Neural progenitor cell (in vitro differentiated cells): ENCODE measurements at regions not wholly inside any gene's neighbourhood (a gene's known extent, or its start where the extent isn't known, plus 50 kb on each side); places are given as distances from the start of the nearest gene placed in this dataset.

Experiments used
- DNase-seq: peaks from one replicate; pipeline ENCODE4 v3.0.0-alpha.2; 2016; ENCODE audit warnings: low spot score
- H2AFZ ChIP-seq: fragments of 200-600 bp; sonication (generic); replicated peaks from 2 replicates; pipeline ENCODE4 v1.6.1; 2016; ENCODE audit warnings: antibody characterized with exemption
- H3F3A ChIP-seq: fragments of 200-600 bp; sonication (generic); 2 replicates; pipeline ENCODE4 v1.6.1; 2016; ENCODE audit warnings: antibody characterized with exemption, low read depth
- H3K27ac ChIP-seq: fragments of 200-600 bp; sonication (generic); 2 replicates; pipeline ENCODE4 v1.5.1; 2016; ENCODE audit warnings: mild to moderate bottlenecking
- H3K27me3 ChIP-seq: fragments of 200-600 bp; sonication (generic); 2 replicates; pipeline ENCODE4 v1.6.1; 2016; ENCODE audit warnings: mild to moderate bottlenecking, moderate library complexity
- H3K36me3 ChIP-seq: fragments of 200-600 bp; sonication (generic); 2 replicates; pipeline ENCODE4 v1.5.1; 2016
- H3K4me1 ChIP-seq: fragments of 200-600 bp; sonication (generic); 2 replicates; pipeline ENCODE4 v1.6.1; 2016; ENCODE audit warnings: mixed run types
- H3K4me2 ChIP-seq: fragments of 200-600 bp; sonication (generic); 2 replicates; pipeline ENCODE4 v1.6.1; 2016
- H3K4me3 ChIP-seq: fragments of 200-600 bp; sonication (generic); 2 replicates; pipeline ENCODE4 v1.5.1; 2016
- H3K79me2 ChIP-seq: fragments of 200-600 bp; sonication (generic); 2 replicates; pipeline ENCODE4 v1.6.1; 2016; ENCODE audit warnings: low read depth
- H3K9ac ChIP-seq: fragments of 200-600 bp; sonication (generic); 2 replicates; pipeline ENCODE4 v1.6.1; 2016
- H3K9me3 ChIP-seq: fragments of 200-600 bp; sonication (generic); 2 replicates; pipeline ENCODE4 v1.5.1; 2016; ENCODE audit warnings: low read depth
- H4K20me1 ChIP-seq: fragments of 200-600 bp; sonication (generic); 2 replicates; pipeline ENCODE4 v1.6.1; 2016; ENCODE audit warnings: low read depth
- H3K27ac Mint-ChIP-seq: 3 replicates; pipeline ENCODE4 v1.8.0; 2021; ENCODE audit warnings: mixed read lengths
- H3K27me3 Mint-ChIP-seq: 2 replicates; pipeline ENCODE4 v1.8.0; 2022; ENCODE audit warnings: low read depth, mild to moderate bottlenecking, inconsistent platforms, moderate library complexity, mixed read lengths; ENCODE audit not compliant: insufficient read depth
- H3K36me3 Mint-ChIP-seq: 3 replicates; pipeline ENCODE4 v1.8.0; 2021; ENCODE audit warnings: mixed read lengths
- H3K4me1 Mint-ChIP-seq: 3 replicates; pipeline ENCODE4 v1.8.0; 2021; ENCODE audit warnings: mixed read lengths
- H3K4me3 Mint-ChIP-seq: 3 replicates; pipeline ENCODE4 v1.8.0; 2021; ENCODE audit warnings: mild to moderate bottlenecking, moderate library complexity, mixed read lengths
- H3K9me3 Mint-ChIP-seq: 3 replicates; pipeline ENCODE4 v1.8.0; 2020; ENCODE audit warnings: mixed read lengths
- EZH2 ChIP-seq: fragments of 200-600 bp; sonication (generic); IDR thresholded peaks from 2 replicates; pipeline ENCODE4 v1.6.1; 2017; ENCODE audit warnings: antibody characterized with exemption, mild to moderate bottlenecking, moderate library complexity
- EZH2phosphoT487 ChIP-seq: fragments of 200-600 bp; sonication (generic); IDR thresholded peaks from 2 replicates; pipeline ENCODE4 v1.6.1; 2017; ENCODE audit warnings: antibody characterized with exemption
- TF ChIP-seq, protein P1 (sequence below): fragments of 200-600 bp; sonication (generic); IDR thresholded peaks from 2 replicates; pipeline ENCODE4 v1.5.1; 2017; ENCODE audit warnings: antibody characterized with exemption, mild to moderate bottlenecking

DNA sequence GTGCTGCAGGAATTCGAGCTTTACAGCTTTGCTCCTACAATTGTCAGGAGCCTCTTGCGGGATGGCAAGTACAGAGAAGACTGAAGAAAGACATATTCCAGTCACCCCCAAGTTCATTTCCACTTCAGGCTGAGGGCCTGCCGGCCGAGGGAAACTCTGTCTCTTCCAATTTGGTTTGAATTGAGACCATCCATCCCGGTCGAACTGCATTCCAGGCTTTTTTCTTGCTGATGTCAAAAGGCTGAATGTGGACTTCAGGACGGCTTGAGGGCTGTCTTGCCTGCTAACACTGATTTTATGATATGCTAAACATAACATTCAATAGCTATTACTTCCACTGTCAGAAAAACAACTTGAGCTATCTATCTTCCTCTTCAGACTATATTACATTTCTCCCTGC is 79.8 kb upstream of the PLXNA2 start:
- H3K4me3 ChIP-seq: no peak overlapping the region
- no peaks in the 10 kb centered on the region for H4K20me1 ChIP-seq
- no peak overlapping the region for H3K4me2 ChIP-seq
- Mint-ChIP-seq H3K27me3 (peaks cover 2% of the 10 kb centered on the region), H3K4me3 (no peak overlapping the region), H3K4me1 (no peaks in the 10 kb centered on the region), H3K9me3 (no peaks in the 10 kb centered on the region), H3K36me3 (no peaks in the 10 kb centered on the region), H3K27ac (no peak overlapping the region)
- H3K27me3 ChIP-seq: no peaks in the 10 kb centered on the region
- TF ChIP-seq EZH2: no peak
- TF ChIP-seq, protein P1, sequence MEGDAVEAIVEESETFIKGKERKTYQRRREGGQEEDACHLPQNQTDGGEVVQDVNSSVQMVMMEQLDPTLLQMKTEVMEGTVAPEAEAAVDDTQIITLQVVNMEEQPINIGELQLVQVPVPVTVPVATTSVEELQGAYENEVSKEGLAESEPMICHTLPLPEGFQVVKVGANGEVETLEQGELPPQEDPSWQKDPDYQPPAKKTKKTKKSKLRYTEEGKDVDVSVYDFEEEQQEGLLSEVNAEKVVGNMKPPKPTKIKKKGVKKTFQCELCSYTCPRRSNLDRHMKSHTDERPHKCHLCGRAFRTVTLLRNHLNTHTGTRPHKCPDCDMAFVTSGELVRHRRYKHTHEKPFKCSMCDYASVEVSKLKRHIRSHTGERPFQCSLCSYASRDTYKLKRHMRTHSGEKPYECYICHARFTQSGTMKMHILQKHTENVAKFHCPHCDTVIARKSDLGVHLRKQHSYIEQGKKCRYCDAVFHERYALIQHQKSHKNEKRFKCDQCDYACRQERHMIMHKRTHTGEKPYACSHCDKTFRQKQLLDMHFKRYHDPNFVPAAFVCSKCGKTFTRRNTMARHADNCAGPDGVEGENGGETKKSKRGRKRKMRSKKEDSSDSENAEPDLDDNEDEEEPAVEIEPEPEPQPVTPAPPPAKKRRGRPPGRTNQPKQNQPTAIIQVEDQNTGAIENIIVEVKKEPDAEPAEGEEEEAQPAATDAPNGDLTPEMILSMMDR: no peak
- no peak for TF ChIP-seq EZH2phosphoT487
- H3K36me3 ChIP-seq: no peaks in the 10 kb centered on the region
- no peak overlapping the region for H3K9ac ChIP-seq
- DNase-seq: no peak
- H3K9me3 ChIP-seq: no peaks in the 10 kb centered on the region
- H3K79me2 ChIP-seq: no peaks in the 10 kb centered on the region
- no peaks in the 10 kb centered on the region for H3F3A ChIP-seq
- H2AFZ ChIP-seq: no peak overlapping the region
- H3K4me1 ChIP-seq: no peaks in the 10 kb centered on the region
- H3K27ac ChIP-seq: no peak overlapping the region

DNA sequence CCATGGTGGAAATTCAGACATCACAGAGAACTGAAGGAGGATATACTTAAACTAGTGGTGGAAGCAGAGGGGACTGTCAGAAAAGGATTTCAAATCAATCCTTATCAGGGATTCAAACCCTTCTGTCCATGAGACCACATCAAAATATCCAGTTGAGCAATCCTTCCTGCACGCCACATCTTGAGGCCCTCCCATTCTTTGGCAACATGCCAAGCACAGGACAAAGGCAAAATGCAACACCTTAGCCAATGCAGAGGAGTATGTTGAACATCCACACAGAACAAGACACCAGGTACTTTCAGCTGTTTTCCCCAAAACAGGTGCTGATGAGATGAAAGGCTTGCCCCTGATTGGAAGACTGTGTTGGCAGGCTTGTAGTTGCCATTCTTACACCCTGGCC is 81.8 kb upstream of the PLXNA2 start:
- H3K9me3 ChIP-seq: no peaks in the 10 kb centered on the region
- H3K4me2 ChIP-seq: no peak overlapping the region
- H3K36me3 ChIP-seq: no peaks in the 10 kb centered on the region
- H2AFZ ChIP-seq: no peak overlapping the region
- TF ChIP-seq, protein P1: no peak
- TF ChIP-seq EZH2 (no peak), EZH2phosphoT487 (no peak)
- H3K4me3 ChIP-seq: no peak overlapping the region
- H3K4me3 Mint-ChIP-seq: no peak overlapping the region
- H3K79me2 ChIP-seq: no peaks in the 10 kb centered on the region
- no peak overlapping the region for H3K27ac ChIP-seq
- H4K20me1 ChIP-seq: no peaks in the 10 kb centered on the region
- peaks cover 6% of the 10 kb centered on the region for H3K4me1 Mint-ChIP-seq
- H3K9me3 Mint-ChIP-seq: no peaks in the 10 kb centered on the region
- peaks cover 4% of the 10 kb centered on the region for H3K27me3 Mint-ChIP-seq
- no peaks in the 10 kb centered on the region for H3F3A ChIP-seq
- H3K27me3 ChIP-seq: no peaks in the 10 kb centered on the region
- DNase-seq: no peak
- H3K27ac Mint-ChIP-seq: no peak overlapping the region
- H3K9ac ChIP-seq: no peak overlapping the region
- H3K36me3 Mint-ChIP-seq: no peaks in the 10 kb centered on the region
- no peaks in the 10 kb centered on the region for H3K4me1 ChIP-seq

DNA sequence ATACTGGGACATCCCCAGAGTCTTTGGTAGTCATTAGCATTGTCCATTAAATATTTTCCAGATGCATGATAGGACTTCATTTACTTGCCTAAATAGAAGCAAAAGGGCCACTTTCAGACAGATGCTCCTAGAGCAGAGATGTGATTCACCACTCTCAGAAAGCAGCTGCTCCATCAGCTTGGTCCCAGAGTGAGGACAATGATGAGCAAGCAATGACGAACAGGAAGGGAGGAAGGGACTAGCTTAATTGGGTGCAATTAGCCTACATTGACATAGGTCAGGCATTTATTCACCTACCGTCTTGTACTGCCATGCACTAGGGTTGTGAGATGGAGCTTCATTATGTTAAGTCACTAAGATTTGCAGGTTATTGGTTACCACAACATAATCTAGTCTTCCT is 85.1 kb upstream of the PLXNA2 start:
- Mint-ChIP-seq H3K9me3 (no peaks in the 10 kb centered on the region), H3K4me1 (peaks cover 21% of the 10 kb centered on the region), H3K36me3 (no peaks in the 10 kb centered on the region), H3K27ac (no peak overlapping the region), H3K4me3 (no peak overlapping the region), H3K27me3 (peaks cover 9% of the 10 kb centered on the region)
- no peak for DNase-seq
- H3K9me3 ChIP-seq: no peaks in the 10 kb centered on the region
- H3K4me1 ChIP-seq: peaks cover 15% of the 10 kb centered on the region
- no peak overlapping the region for H3K27ac ChIP-seq
- H4K20me1 ChIP-seq: no peaks in the 10 kb centered on the region
- no peaks in the 10 kb centered on the region for H3K79me2 ChIP-seq
- no peak overlapping the region for H3K4me3 ChIP-seq
- no peak overlapping the region for H2AFZ ChIP-seq
- peaks cover under 1% of the 10 kb centered on the region for H3F3A ChIP-seq
- H3K4me2 ChIP-seq: no peak overlapping the region
- H3K27me3 ChIP-seq: no peaks in the 10 kb centered on the region
- H3K36me3 ChIP-seq: no peaks in the 10 kb centered on the region
- TF ChIP-seq EZH2phosphoT487: no peak
- no peak for TF ChIP-seq EZH2
- TF ChIP-seq, protein P1: no peak
- no peak overlapping the region for H3K9ac ChIP-seq
